Mesothelial cell of epicardium (in vitro differentiated cells): ENCODE measurements at regions not wholly inside any gene's neighbourhood (a gene's known extent, or its start where the extent isn't known, plus 50 kb on each side); places are given as distances from the start of the nearest gene placed in this dataset.
"Not testable (repeated sequence)": the region's sequence is repeated elsewhere in the genome, so short reads cannot be mapped to it uniquely, and the experiment has no call there.

ENCODE experiments used
- DNase-seq, 2 experiments: peaks; one replicate each; pipeline ENCODE4 v3.0.0; 2021; ENCODE audit warnings: low spot score in 2 of 2; ENCODE audit not compliant: unreplicated experiment in 2 of 2
- H3K27ac Mint-ChIP-seq: 2 replicates; pipeline ENCODE4 v1.8.0; 2021; ENCODE audit warnings: mixed read lengths
- H3K27me3 Mint-ChIP-seq: 2 replicates; pipeline ENCODE4 v1.8.0; 2021; ENCODE audit warnings: low read depth, mixed read lengths
- H3K36me3 Mint-ChIP-seq: 2 replicates; pipeline ENCODE4 v1.8.0; 2021; ENCODE audit warnings: mixed read lengths
- H3K4me1 Mint-ChIP-seq: 2 replicates; pipeline ENCODE4 v1.8.0; 2021; ENCODE audit warnings: mixed read lengths
- H3K4me3 Mint-ChIP-seq: 2 replicates; pipeline ENCODE4 v1.8.0; 2021; ENCODE audit warnings: mild to moderate bottlenecking, moderate library complexity, mixed read lengths
- H3K9me3 Mint-ChIP-seq: 2 replicates; pipeline ENCODE4 v1.8.0; 2021; ENCODE audit warnings: mixed read lengths
- CTCF ChIP-seq: fragments of 200-600 bp; sonication (generic); IDR thresholded peaks from one replicate; pipeline ENCODE4 v1.5.0; 2021; ENCODE audit warnings: antibody characterized with exemption; ENCODE audit not compliant: unreplicated experiment

DNA sequence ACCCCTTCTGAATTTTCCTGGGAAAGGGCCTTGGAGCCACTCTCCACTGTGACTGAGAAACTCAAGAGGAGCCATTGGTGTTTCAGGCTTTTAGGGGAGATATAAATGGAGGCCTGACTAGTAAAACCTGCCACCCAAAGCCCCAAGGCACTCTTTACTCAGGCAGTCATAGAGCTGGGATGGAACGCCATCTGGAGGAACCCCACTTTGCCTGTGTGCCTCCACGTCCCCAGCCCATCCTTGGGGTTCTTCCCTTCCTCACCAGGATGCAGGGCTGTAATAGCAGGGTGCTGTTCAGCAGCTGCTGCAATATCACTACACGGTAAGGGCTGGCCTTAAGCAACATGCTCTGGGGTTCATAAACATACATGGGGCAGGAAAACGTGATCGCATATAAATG is 232.6 kb downstream of the BAMBI start:
- H3K4me1 Mint-ChIP-seq = peaks cover 57% of the 10 kb centered on the region
- no peaks in the 10 kb centered on the region for H3K36me3 Mint-ChIP-seq
- DNase-seq = no peak
- no peaks in the 10 kb centered on the region for H3K27me3 Mint-ChIP-seq
- TF ChIP-seq CTCF = no peak
- H3K4me3 Mint-ChIP-seq = no peak overlapping the region
- peak overlapping the region; percentile 64 for H3K27ac Mint-ChIP-seq
- H3K9me3 Mint-ChIP-seq = no peaks in the 10 kb centered on the region

GRCh38 chr10:28910956-28911355 is 233.6 kb downstream of the BAMBI start:
- Mint-ChIP-seq H3K27me3 (no peaks in the 10 kb centered on the region), H3K4me3 (no peak overlapping the region), H3K36me3 (no peaks in the 10 kb centered on the region), H3K4me1 (peaks cover 49% of the 10 kb centered on the region), H3K9me3 (no peaks in the 10 kb centered on the region), H3K27ac (peak overlapping the region; percentile 74)
- no peak for DNase-seq
- no peak for TF ChIP-seq CTCF

DNA sequence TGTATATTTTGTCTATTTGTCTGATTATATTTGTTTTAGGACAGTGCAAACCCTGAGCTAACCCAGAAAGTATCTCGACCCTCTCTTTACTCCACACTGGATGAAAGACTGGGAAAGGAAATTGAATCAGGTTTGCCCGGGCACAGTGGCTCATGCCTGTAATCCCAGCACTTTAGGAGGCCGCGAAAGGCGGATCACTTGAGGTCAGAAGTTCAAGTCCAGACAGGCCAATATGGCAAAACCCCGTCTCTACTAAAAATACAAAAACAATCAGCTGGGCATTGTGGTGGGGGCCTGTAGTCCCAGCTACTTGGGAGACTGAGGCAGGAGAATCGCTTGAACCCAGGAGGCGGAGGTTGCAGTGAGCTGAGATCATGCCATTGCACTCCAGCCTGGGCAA is 234.2 kb downstream of the BAMBI start:
- H3K36me3 Mint-ChIP-seq, DNase-seq, H3K9me3 Mint-ChIP-seq, H3K27me3 Mint-ChIP-seq, H3K4me3 Mint-ChIP-seq: not testable (repeated sequence)
- Mint-ChIP-seq H3K27ac (peak overlapping the region; percentile 74), H3K4me1 (peaks cover 49% of the 10 kb centered on the region)

GRCh38 chr10:28912017-28912783 is 234.9 kb downstream of the BAMBI start:
- H3K4me3 Mint-ChIP-seq = no peak overlapping the region
- H3K4me1 Mint-ChIP-seq = peaks cover 45% of the 10 kb centered on the region
- H3K27me3 Mint-ChIP-seq = no peaks in the 10 kb centered on the region
- H3K36me3 Mint-ChIP-seq = no peaks in the 10 kb centered on the region
- no peak for TF ChIP-seq CTCF
- peak overlapping the region; percentile 64 for H3K27ac Mint-ChIP-seq
- H3K9me3 Mint-ChIP-seq = no peaks in the 10 kb centered on the region
- DNase-seq = no peak

DNA sequence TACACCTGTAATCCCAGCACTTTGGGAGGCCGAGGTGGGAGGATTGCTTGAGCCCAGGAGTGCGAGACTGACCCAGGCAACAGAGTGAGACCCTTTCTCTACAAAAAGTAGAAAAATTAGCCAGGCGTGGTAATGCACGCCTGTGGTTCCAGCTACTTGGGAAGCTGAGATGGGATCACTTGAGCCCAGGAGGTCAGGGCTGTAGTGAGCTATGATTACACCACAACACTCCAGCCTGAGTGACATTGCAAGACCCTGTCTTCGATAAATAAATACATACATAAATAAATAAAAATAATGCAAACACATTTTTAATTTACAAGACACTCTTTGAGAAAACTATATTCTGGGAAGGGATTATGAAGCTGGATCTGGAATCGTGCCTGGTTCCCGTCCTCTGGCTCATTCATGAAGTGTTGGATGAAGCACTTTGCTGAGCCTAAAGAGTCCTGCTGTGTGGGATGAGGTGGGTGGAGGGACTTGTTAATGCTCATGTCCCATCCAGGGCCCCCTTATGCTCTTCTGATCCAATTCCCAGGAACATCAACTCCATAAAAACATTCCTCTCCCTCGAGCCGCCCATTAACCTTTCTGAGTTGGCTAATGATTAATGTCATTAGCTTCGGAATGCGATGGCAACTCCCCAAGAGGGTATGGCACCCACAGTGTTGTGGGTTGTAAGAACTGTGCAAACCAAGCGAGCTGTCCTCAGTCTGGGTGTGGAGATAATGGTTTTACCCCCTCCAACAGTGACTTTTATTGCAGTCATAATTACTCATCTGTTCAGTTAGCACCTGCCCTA is 236.3 kb downstream of the BAMBI start:
- no peak overlapping the region for H3K27ac Mint-ChIP-seq
- H3K36me3 Mint-ChIP-seq = no peaks in the 10 kb centered on the region
- TF ChIP-seq CTCF = no peak
- H3K4me3 Mint-ChIP-seq = no peak overlapping the region
- peaks cover 41% of the 10 kb centered on the region for H3K4me1 Mint-ChIP-seq
- no peak for DNase-seq
- H3K27me3 Mint-ChIP-seq = no peaks in the 10 kb centered on the region
- H3K9me3 Mint-ChIP-seq = peaks cover 2% of the 10 kb centered on the region

DNA sequence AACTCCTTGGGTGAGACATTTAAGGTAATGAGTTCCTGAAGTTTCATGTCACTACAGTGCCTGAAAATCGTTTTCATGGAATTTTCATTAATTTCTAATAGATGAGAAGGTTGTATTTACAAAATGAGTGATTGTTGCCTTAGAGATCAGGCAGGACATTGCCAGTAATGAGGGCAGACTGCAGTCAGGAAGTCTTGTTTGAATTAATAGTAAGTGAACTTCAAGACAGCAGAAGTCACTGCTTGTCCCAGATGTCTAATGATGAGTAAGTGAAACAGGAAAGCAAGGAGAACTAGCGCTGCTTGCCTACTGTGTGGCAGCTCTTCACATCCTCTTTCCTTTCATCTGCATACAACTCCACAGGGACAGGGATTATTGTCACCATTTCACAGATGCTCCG is 237.4 kb downstream of the BAMBI start:
- DNase-seq = no peak
- Mint-ChIP-seq H3K27me3 (no peaks in the 10 kb centered on the region), H3K27ac (no peak overlapping the region), H3K4me3 (no peak overlapping the region), H3K4me1 (peaks cover 40% of the 10 kb centered on the region), H3K9me3 (peaks cover 6% of the 10 kb centered on the region), H3K36me3 (no peaks in the 10 kb centered on the region)
- TF ChIP-seq CTCF = no peak
